ENCODE measurements at regions not wholly inside any gene's neighbourhood (a gene's known extent, or its start where the extent isn't known, plus 50 kb on each side); places are given as distances from the start of the nearest gene placed in this dataset.

DNA sequence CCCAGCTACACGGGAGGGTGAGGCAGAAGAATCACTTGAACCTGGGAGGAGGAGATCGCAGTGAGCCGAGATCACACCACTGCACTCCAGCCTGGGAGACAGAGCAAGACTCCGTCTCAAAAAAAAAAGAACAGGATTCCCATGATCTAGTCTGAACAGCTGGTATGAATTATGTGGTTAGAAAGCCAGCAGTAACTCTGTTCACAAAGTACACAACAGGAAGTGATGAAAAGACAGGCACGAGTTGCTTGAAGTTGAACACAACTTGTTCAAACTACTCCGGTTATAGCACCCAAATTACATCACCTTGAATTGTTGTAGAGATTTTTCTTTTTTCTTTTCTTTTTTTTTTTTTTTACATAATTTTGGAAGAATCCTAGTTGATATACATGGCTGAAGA lies 238.8 kb upstream of the RGS6 start:
- TF ChIP-seq, protein P1, sequence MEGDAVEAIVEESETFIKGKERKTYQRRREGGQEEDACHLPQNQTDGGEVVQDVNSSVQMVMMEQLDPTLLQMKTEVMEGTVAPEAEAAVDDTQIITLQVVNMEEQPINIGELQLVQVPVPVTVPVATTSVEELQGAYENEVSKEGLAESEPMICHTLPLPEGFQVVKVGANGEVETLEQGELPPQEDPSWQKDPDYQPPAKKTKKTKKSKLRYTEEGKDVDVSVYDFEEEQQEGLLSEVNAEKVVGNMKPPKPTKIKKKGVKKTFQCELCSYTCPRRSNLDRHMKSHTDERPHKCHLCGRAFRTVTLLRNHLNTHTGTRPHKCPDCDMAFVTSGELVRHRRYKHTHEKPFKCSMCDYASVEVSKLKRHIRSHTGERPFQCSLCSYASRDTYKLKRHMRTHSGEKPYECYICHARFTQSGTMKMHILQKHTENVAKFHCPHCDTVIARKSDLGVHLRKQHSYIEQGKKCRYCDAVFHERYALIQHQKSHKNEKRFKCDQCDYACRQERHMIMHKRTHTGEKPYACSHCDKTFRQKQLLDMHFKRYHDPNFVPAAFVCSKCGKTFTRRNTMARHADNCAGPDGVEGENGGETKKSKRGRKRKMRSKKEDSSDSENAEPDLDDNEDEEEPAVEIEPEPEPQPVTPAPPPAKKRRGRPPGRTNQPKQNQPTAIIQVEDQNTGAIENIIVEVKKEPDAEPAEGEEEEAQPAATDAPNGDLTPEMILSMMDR (IDR thresholded peaks at IDR 0.05): no peak
- intact Hi-C loops (cut with DNase I): no loop called here
- H3K9ac ChIP-seq (ENCODE audit: low read depth in 2 of 2, low read length in 2 of 2): no peak overlapping the region
- DNase-seq: no peak
- no peak overlapping the region for H3K27ac ChIP-seq
- H3K9me3 ChIP-seq: no peaks in the 10 kb centered on the region
- no peaks in the 10 kb centered on the region for H3K36me3 ChIP-seq
- no peaks in the 10 kb centered on the region for H3K4me1 ChIP-seq
- H3K27me3 ChIP-seq: no peaks in the 10 kb centered on the region
- no peak overlapping the region for H3K4me3 ChIP-seq

DNA sequence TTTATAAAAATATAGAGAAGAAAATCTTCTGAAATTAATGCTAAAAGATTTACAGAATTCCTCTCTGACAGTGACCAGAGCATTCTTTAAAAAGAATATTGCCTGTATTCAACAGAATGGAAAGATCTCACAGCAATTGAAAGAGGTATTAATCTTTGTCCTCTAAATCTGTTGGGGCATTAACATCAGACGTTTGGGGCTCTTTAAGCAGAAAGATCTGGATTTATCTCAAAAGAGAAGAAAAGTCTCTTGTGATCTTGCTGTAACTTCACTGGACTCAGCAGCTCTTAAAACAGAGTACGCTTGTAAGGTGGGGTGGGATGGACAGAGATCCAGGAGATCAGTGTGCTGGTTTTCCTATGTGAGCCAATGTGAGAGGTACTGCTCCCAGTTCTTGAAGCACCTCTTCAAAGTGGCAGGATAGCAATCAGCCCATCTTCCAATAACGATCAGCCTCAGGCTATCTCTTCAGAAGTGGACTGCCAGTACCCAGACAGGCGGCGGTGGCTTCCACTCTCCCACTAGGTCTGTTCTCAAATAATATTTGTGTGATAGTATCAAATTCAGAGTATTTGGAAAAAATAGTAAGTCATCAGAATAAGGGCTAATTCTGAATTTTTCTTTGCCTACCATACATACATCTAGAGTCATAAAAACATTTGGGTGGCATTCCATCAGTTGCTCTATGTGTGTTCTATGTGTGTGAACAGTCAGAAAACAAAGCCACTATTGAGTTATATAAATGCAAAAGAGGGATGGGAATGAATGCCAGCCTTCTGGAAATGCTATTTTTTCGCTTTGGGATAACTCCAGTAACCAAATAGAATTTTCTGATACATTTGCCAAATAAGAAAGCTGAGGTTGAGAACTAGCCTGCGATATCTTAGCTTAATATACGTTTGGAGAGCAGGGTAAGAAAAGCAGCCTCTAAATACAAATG lies 237.4 kb upstream of the RGS6 start:
- no peak overlapping the region for H3K27ac ChIP-seq

DNA sequence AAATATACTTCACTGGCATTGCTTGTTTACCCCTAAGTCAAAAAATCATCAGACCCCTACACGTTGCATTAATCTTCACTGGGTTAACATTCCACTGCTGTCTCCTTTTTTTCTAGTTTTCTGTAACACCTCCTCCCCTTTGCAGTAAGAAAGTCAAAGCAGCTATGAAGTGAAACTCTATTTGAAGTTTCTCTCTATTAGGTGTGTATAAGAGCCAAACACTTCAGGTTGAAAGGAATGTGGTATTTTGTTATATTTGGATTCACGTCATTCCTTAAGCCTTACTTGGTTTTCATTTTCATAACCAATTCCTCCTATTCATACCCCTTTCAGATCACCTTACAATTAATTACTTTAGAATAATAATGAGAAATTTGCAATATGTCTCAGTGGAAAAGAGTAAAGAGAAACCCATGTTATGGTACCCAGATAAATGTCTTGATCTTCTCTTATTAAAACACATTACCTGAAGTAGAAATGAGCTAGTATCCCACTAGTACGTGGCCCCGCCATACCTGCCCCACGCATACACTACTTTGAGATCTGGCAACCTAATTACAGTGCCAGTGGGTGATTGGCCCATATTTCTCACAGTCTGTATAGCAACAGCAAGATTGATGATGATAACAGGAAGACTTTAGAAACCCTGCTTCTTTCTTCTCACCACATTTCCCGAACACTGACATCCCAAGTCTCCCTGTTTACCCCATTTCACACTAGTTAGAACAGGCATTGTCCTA lies 236.4 kb upstream of the RGS6 start:
- TF ChIP-seq, protein P1 (IDR thresholded peaks at IDR 0.05): no peak
- intact Hi-C loops (cut with DNase I): no loop called here

More for the DNA sequence above, 237.4 kb upstream of the RGS6 start:
- no peaks in the 10 kb centered on the region for H3K27me3 ChIP-seq
- H3K4me1 ChIP-seq: no peaks in the 10 kb centered on the region
- TF ChIP-seq, protein P1 (IDR thresholded peaks at IDR 0.05): no peak
- no peak for DNase-seq
- no peak overlapping the region for H3K4me3 ChIP-seq
- no peak overlapping the region for H3K9ac ChIP-seq (ENCODE audit: low read depth in 2 of 2, low read length in 2 of 2)
- no peaks in the 10 kb centered on the region for H3K9me3 ChIP-seq
- intact Hi-C loops (cut with DNase I): no loop called here
- no peaks in the 10 kb centered on the region for H3K36me3 ChIP-seq

DNA sequence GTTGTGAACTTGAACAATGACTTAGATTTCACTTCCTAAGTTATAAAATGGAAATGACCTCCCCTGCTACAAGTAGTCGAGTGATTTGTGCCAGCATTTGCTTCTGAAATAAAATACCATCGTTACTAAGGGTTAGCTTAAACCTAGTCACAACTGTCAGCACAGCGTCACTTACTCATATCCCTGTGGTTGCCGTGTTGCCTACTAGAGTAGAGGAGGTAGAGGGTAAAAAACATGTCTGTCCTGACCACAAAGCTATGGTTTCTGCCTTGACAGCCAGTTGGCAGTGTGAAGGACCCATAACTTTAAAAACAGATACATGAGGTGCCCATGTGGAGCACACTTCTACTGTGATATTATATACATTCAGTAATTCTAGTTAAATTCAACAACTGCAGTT lies 234.2 kb upstream of the RGS6 start:
- H3K4me1 ChIP-seq: no peaks in the 10 kb centered on the region
- no peaks in the 10 kb centered on the region for H3K27me3 ChIP-seq
- H3K4me3 ChIP-seq: no peak overlapping the region
- H3K27ac ChIP-seq: no peak overlapping the region
- intact Hi-C loops (cut with DNase I): no loop called here
- DNase-seq: no peak
- H3K9me3 ChIP-seq: no peaks in the 10 kb centered on the region
- H3K9ac ChIP-seq (ENCODE audit: low read depth in 2 of 2, low read length in 2 of 2): no peak overlapping the region
- peaks cover 5% of the 10 kb centered on the region for H3K36me3 ChIP-seq
- TF ChIP-seq, protein P1 (IDR thresholded peaks at IDR 0.05): no peak

More for the DNA sequence above, 236.4 kb upstream of the RGS6 start:
- H3K36me3 ChIP-seq: no peaks in the 10 kb centered on the region
- no peak for DNase-seq
- no peak overlapping the region for H3K4me3 ChIP-seq
- H3K27ac ChIP-seq: no peak overlapping the region
- no peaks in the 10 kb centered on the region for H3K27me3 ChIP-seq
- no peaks in the 10 kb centered on the region for H3K4me1 ChIP-seq
- H3K9ac ChIP-seq (ENCODE audit: low read depth in 2 of 2, low read length in 2 of 2): no peak overlapping the region
- no peaks in the 10 kb centered on the region for H3K9me3 ChIP-seq

DNA sequence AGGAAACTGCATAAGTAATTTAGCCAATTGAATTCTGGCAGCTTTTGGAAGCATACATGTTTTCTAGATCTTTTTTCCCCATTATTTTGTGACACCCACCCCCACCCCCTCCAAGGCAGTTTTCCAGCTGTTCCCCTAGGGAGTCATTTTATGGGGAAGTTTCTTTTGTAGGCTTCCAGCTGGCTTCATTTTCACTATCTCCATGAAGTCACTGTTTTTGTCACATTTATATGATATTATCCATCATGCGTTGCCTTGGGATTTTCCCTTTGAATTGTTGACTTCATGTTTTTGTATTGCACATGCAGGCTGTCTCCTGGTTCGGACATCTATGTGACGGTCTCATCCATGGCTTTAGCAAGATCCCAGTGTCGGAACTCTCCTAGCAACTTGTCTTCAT lies 233.6 kb upstream of the RGS6 start:
- Histone ChIP-seq H3K27me3 (no peaks in the 10 kb centered on the region), H3K27ac (no peak overlapping the region), H3K9ac (ENCODE audit: low read depth in 2 of 2, low read length in 2 of 2) (no peak overlapping the region), H3K4me1 (no peaks in the 10 kb centered on the region), H3K4me3 (no peak overlapping the region), H3K36me3 (peaks cover 5% of the 10 kb centered on the region), H3K9me3 (no peaks in the 10 kb centered on the region)
- DNase-seq: no peak
- intact Hi-C loops (cut with DNase I): no loop called here
- TF ChIP-seq, protein P1 (IDR thresholded peaks at IDR 0.05): no peak

All from colonic mucosa (tissue), 4 donors.